ENCODE measurements at regions not wholly inside any gene's neighbourhood (a gene's known extent, or its start where the extent isn't known, plus 50 kb on each side); places are given as distances from the start of the nearest gene placed in this dataset.

DNA sequence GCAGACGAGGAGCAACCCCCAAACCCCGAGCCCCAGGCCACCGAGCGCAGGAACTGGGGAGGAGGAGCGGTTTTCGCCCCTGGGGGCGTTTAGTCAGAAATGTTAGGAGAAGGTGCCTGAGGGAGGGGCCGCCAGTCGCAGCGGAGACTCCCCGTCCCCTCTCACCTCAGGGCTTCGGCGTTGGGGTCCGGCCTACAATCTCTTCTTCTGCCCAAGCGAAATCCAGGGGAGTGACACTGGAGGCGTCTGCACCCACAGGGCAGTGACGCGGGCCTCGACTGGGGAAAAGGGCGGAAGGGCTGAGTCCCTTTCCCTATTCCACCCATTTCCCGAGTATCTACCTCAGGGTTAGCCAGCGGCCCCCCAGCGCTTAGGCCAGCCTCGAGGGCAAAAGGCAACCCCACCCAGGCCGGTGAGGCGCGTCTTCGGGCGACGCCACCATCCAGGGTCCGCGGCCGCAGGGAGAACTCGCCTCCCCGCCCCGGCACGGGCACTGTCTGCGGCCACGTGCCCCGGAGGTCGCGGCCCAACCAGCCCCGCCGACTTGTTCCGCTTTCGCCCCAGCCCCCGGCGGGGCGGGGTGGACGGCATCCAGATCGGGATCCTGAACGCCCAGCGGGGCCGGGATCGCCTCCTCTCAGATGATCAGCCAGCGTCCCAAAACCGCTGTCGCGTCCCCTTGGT is 118.7 kb upstream of the BARHL2 start:
- no peak for TF ChIP-seq CTCF (IDR thresholded peaks at IDR 0.05)
- no peak for TF ChIP-seq POLR2A (IDR thresholded peaks at IDR 0.05)

Measured in thyroid gland (tissue), 4 donors.